KMS-11 (cell line): ENCODE measurements at regions not wholly inside any gene's neighbourhood (a gene's known extent, or its start where the extent isn't known, plus 50 kb on each side); places are given as distances from the start of the nearest gene placed in this dataset.

Experiments
- H2AFZ ChIP-seq: fragments of 200-600 bp; sonication (generic); 2 replicates; pipeline ENCODE4 v1.6.1; 2016; ENCODE audit warnings: antibody characterized with exemption, mixed run types, low read depth
- H3K27ac ChIP-seq: fragments of 200-600 bp; sonication (generic); 2 replicates; pipeline ENCODE4 v1.6.1; 2016; ENCODE audit warnings: mild to moderate bottlenecking, mixed run types
- H3K27me3 ChIP-seq: fragments of 200-600 bp; sonication (generic); 2 replicates; pipeline ENCODE4 v1.6.1; 2017; ENCODE audit warnings: mild to moderate bottlenecking, low read depth, mixed run types, moderate library complexity; ENCODE audit not compliant: insufficient read depth
- H3K36me3 ChIP-seq: fragments of 200-600 bp; sonication (generic); 2 replicates; pipeline ENCODE4 v1.6.1; 2017; ENCODE audit warnings: mild to moderate bottlenecking, mixed run types; ENCODE audit not compliant: insufficient read depth
- H3K4me1 ChIP-seq: fragments of 200-600 bp; sonication (generic); 2 replicates; pipeline ENCODE4 v1.6.1; 2016; ENCODE audit warnings: mild to moderate bottlenecking, low read depth, mixed run types; ENCODE audit not compliant: poor library complexity, severe bottlenecking
- H3K4me2 ChIP-seq: fragments of 200-600 bp; sonication (generic); 2 replicates; pipeline ENCODE4 v1.7.0; 2016; ENCODE audit warnings: mild to moderate bottlenecking, mixed run types
- H3K4me3 ChIP-seq: fragments of 200-600 bp; sonication (generic); IDR thresholded peaks from 2 replicates; pipeline ENCODE4 v1.6.1; 2017; ENCODE audit warnings: low read depth, low read length, mixed read lengths; ENCODE audit not compliant: insufficient read depth
- H3K79me2 ChIP-seq: fragments of 200-600 bp; sonication (generic); 2 replicates; pipeline ENCODE4 v1.6.1; 2016; ENCODE audit warnings: low read depth, mixed run types; ENCODE audit not compliant: insufficient read depth
- H3K9ac ChIP-seq: fragments of 200-600 bp; sonication (generic); 2 replicates; pipeline ENCODE4 v1.6.1; 2016; ENCODE audit warnings: mild to moderate bottlenecking, mixed run types
- H4K20me1 ChIP-seq: fragments of 200-600 bp; sonication (generic); 2 replicates; pipeline ENCODE4 v1.6.1; 2016; ENCODE audit warnings: mild to moderate bottlenecking, mixed run types; ENCODE audit not compliant: insufficient read depth
- TF ChIP-seq, protein P1 (sequence below): fragments of 200-600 bp; sonication (generic); conservative IDR thresholded peaks from 2 replicates; pipeline ENCODE4 v1.6.1; 2017; ENCODE audit warnings: low read depth, mild to moderate bottlenecking, antibody characterized with exemption, low read length, moderate library complexity, mixed read lengths

DNA sequence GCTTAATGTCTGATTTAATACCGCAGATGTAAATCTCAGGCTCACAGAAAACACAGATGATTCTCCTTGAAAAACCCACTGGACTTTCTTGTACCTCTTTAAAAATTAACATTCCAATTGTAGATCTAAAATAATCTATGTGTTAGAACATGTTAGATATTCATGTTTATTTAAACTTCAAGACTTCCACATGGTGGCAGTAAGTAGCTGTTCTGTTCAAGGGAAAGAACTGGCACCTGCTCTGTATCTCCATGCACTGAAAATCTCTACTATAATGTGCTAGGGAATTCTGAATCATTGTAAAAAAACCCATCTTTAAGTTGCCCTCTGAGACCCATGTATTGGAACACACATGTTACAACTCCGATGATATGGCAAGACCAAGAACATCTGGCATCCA, 366.9 kb downstream of the DMRTA1 start:
- H3K27ac ChIP-seq, result no peak overlapping the region
- no peak overlapping the region for H3K4me2 ChIP-seq
- H4K20me1 ChIP-seq, result no peaks in the 10 kb centered on the region
- no peaks in the 10 kb centered on the region for H3K27me3 ChIP-seq
- no peaks in the 10 kb centered on the region for H3K4me1 ChIP-seq
- no peaks in the 10 kb centered on the region for H3K36me3 ChIP-seq
- TF ChIP-seq, protein P1, sequence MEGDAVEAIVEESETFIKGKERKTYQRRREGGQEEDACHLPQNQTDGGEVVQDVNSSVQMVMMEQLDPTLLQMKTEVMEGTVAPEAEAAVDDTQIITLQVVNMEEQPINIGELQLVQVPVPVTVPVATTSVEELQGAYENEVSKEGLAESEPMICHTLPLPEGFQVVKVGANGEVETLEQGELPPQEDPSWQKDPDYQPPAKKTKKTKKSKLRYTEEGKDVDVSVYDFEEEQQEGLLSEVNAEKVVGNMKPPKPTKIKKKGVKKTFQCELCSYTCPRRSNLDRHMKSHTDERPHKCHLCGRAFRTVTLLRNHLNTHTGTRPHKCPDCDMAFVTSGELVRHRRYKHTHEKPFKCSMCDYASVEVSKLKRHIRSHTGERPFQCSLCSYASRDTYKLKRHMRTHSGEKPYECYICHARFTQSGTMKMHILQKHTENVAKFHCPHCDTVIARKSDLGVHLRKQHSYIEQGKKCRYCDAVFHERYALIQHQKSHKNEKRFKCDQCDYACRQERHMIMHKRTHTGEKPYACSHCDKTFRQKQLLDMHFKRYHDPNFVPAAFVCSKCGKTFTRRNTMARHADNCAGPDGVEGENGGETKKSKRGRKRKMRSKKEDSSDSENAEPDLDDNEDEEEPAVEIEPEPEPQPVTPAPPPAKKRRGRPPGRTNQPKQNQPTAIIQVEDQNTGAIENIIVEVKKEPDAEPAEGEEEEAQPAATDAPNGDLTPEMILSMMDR, result peak; percentile 64
- no peak overlapping the region for H2AFZ ChIP-seq
- no peak overlapping the region for H3K9ac ChIP-seq
- H3K79me2 ChIP-seq, result no peaks in the 10 kb centered on the region
- H3K4me3 ChIP-seq, result no peak overlapping the region

DNA sequence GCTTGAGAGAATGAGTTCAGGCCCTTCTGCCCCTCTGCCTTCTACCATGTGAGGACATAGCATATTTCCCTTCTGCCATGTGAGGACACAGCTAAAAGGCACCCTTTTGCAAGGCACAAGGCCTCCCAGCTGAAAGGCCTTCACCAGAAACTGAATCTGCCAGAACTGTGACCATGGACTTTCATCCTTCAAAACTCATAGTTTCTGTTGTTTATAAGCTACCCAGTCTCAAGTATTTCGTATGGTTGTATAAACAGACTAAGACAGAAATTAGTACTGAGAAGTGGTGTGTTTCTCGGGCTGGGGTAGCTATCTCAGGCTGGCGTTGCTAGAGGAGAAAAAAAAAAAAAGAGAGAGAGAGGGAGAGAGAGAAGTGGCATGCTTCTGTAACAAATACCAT, 368.6 kb downstream of the DMRTA1 start:
- H3K79me2 ChIP-seq, result no peaks in the 10 kb centered on the region

DNA sequence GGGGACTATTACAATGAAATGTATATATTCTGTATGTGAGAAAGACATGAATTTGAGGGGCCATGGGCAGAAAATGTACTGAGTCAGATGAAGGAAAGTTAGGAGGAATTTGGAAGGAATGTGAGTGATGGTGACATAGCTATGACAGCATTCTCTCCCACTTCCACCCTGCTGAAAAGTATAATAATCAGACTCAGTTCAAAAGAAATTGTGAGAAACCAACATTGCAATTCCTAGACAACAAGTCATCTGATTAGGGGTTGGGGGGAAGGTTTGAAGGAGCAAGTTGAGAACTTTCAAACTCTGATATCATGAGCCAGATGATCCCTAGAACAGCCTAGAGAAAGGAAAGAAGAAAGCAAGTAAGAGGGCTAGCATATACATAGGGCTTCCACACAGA, 370.6 kb downstream of the DMRTA1 start:
- H3K4me3 ChIP-seq, result no peak overlapping the region
- no peaks in the 10 kb centered on the region for H3K36me3 ChIP-seq
- no peaks in the 10 kb centered on the region for H3K4me1 ChIP-seq
- no peaks in the 10 kb centered on the region for H3K79me2 ChIP-seq
- H3K27ac ChIP-seq, result no peak overlapping the region
- H3K9ac ChIP-seq, result no peak overlapping the region
- no peaks in the 10 kb centered on the region for H3K27me3 ChIP-seq
- no peak overlapping the region for H3K4me2 ChIP-seq
- H2AFZ ChIP-seq, result no peak overlapping the region
- no peaks in the 10 kb centered on the region for H4K20me1 ChIP-seq
- TF ChIP-seq, protein P1, result no peak

More for the DNA sequence above, 368.6 kb downstream of the DMRTA1 start:
- Histone ChIP-seq H3K4me3 (no peak overlapping the region), H3K27me3 (no peaks in the 10 kb centered on the region), H3K4me1 (no peaks in the 10 kb centered on the region), H3K4me2 (no peak overlapping the region), H3K27ac (no peak overlapping the region), H4K20me1 (no peaks in the 10 kb centered on the region), H2AFZ (no peak overlapping the region), H3K9ac (no peak overlapping the region), H3K36me3 (no peaks in the 10 kb centered on the region)
- TF ChIP-seq, protein P1, result no peak

DNA sequence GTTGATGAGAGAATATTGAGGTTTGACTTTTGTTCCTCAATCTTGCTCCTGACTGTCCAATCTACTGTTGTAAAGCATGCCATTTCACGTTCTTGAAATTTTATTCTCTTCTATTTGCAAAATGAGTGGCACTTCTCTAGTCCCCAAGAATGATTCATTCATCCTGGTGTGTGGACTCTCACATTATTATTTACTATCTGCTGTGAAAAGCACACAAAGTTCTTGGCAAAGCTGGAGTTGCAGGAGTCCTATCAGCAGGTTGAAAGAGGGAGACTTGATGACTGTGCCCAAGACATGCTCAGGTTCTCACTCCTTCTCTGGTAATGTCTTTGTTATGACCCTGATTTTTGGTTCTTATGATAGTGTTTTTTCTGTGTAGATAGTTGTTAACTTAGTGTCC, 382.6 kb downstream of the DMRTA1 start:
- H3K9ac ChIP-seq, result no peak overlapping the region
- no peak overlapping the region for H2AFZ ChIP-seq
- H3K4me2 ChIP-seq, result no peak overlapping the region
- no peaks in the 10 kb centered on the region for H3K36me3 ChIP-seq
- H3K27ac ChIP-seq, result no peak overlapping the region
- H4K20me1 ChIP-seq, result no peaks in the 10 kb centered on the region
- no peaks in the 10 kb centered on the region for H3K79me2 ChIP-seq
- no peaks in the 10 kb centered on the region for H3K27me3 ChIP-seq
- H3K4me1 ChIP-seq, result no peaks in the 10 kb centered on the region
- no peak overlapping the region for H3K4me3 ChIP-seq
- TF ChIP-seq, protein P1, result no peak
